Activated naive CD4-positive, alpha-beta T cell treated with anti-CD3 and anti-CD28 coated beads, Interleukin-2, amount 50 U/mL, for 24 hours (primary cell): ENCODE measurements at regions not wholly inside any gene's neighbourhood (a gene's known extent, or its start where the extent isn't known, plus 50 kb on each side); places are given as distances from the start of the nearest gene placed in this dataset.

Experiments
- H3K27ac Mint-ChIP-seq: one replicate; pipeline ENCODE4 v1.8.0; 2021; ENCODE audit warnings: mild to moderate bottlenecking, mixed read lengths
- H3K27me3 Mint-ChIP-seq: one replicate; pipeline ENCODE4 v1.8.0; 2021; ENCODE audit warnings: mixed read lengths
- H3K36me3 Mint-ChIP-seq: one replicate; pipeline ENCODE4 v1.8.0; 2021; ENCODE audit warnings: mixed read lengths
- H3K4me1 Mint-ChIP-seq: one replicate; pipeline ENCODE4 v1.8.0; 2021; ENCODE audit warnings: mixed read lengths
- H3K4me3 Mint-ChIP-seq: one replicate; pipeline ENCODE4 v1.8.0; 2021; ENCODE audit warnings: mild to moderate bottlenecking, mixed read lengths
- H3K9me3 Mint-ChIP-seq: one replicate; pipeline ENCODE4 v1.8.0; 2021; ENCODE audit warnings: mixed read lengths

- Mint-ChIP-seq H3K27me3 (peaks cover 3% of the 10 kb centered on the region), H3K36me3 (no peaks in the 10 kb centered on the region), H3K4me3 (no peak overlapping the region), H3K9me3 (no peaks in the 10 kb centered on the region), H3K4me1 (no peaks in the 10 kb centered on the region), H3K27ac (no peak overlapping the region)
Observed at GRCh38 chr9:126096340-126096739, 230.3 kb upstream of the MVB12B start.

- Mint-ChIP-seq H3K4me3 (no peak overlapping the region), H3K4me1 (no peaks in the 10 kb centered on the region), H3K36me3 (no peaks in the 10 kb centered on the region), H3K27ac (no peak overlapping the region), H3K9me3 (no peaks in the 10 kb centered on the region), H3K27me3 (peaks cover 3% of the 10 kb centered on the region)
Observed at GRCh38 chr9:126097679-126098078, 228.9 kb upstream of the MVB12B start.

- Mint-ChIP-seq H3K4me3 (no peak overlapping the region), H3K36me3 (no peaks in the 10 kb centered on the region), H3K4me1 (no peaks in the 10 kb centered on the region), H3K27ac (no peak overlapping the region), H3K9me3 (no peaks in the 10 kb centered on the region), H3K27me3 (peaks cover 4% of the 10 kb centered on the region)
Observed at GRCh38 chr9:126106404-126106803, 220.2 kb upstream of the MVB12B start.

GRCh38 chr9:126107693-126108092, 218.9 kb upstream of the MVB12B start:
- peaks cover 4% of the 10 kb centered on the region for H3K27me3 Mint-ChIP-seq
- no peaks in the 10 kb centered on the region for H3K9me3 Mint-ChIP-seq

GRCh38 chr9:126108240-126108639, 218.4 kb upstream of the MVB12B start:
- Mint-ChIP-seq H3K9me3 (no peaks in the 10 kb centered on the region), H3K27ac (no peak overlapping the region), H3K4me3 (no peak overlapping the region), H3K4me1 (no peaks in the 10 kb centered on the region), H3K36me3 (no peaks in the 10 kb centered on the region), H3K27me3 (peaks cover 4% of the 10 kb centered on the region)

More at GRCh38 chr9:126107693-126108092, 218.9 kb upstream of the MVB12B start:
- Mint-ChIP-seq H3K36me3 (no peaks in the 10 kb centered on the region), H3K27ac (no peak overlapping the region), H3K4me3 (no peak overlapping the region), H3K4me1 (no peaks in the 10 kb centered on the region)

- no peak overlapping the region for H3K27ac Mint-ChIP-seq
Observed at GRCh38 chr9:126109575-126109974, 217.1 kb upstream of the MVB12B start.

GRCh38 chr9:126111556-126111955, 215.1 kb upstream of the MVB12B start:
- H3K4me3 Mint-ChIP-seq: no peak overlapping the region
- H3K4me1 Mint-ChIP-seq: no peaks in the 10 kb centered on the region
- H3K36me3 Mint-ChIP-seq: no peaks in the 10 kb centered on the region
- peaks cover 6% of the 10 kb centered on the region for H3K27me3 Mint-ChIP-seq
- no peaks in the 10 kb centered on the region for H3K9me3 Mint-ChIP-seq
- no peak overlapping the region for H3K27ac Mint-ChIP-seq

More at GRCh38 chr9:126109575-126109974, 217.1 kb upstream of the MVB12B start:
- H3K9me3 Mint-ChIP-seq: no peaks in the 10 kb centered on the region
- H3K36me3 Mint-ChIP-seq: no peaks in the 10 kb centered on the region
- peaks cover 6% of the 10 kb centered on the region for H3K27me3 Mint-ChIP-seq
- H3K4me1 Mint-ChIP-seq: no peaks in the 10 kb centered on the region
- no peak overlapping the region for H3K4me3 Mint-ChIP-seq

GRCh38 chr9:126112135-126112720, 214.4 kb upstream of the MVB12B start:
- Mint-ChIP-seq H3K27ac (no peak overlapping the region), H3K27me3 (peaks cover 4% of the 10 kb centered on the region), H3K4me1 (no peaks in the 10 kb centered on the region), H3K9me3 (no peaks in the 10 kb centered on the region), H3K4me3 (no peak overlapping the region), H3K36me3 (no peaks in the 10 kb centered on the region)

GRCh38 chr9:126113176-126113575, 213.5 kb upstream of the MVB12B start:
- no peak overlapping the region for H3K27ac Mint-ChIP-seq
- no peaks in the 10 kb centered on the region for H3K9me3 Mint-ChIP-seq
- no peaks in the 10 kb centered on the region for H3K36me3 Mint-ChIP-seq
- no peak overlapping the region for H3K4me3 Mint-ChIP-seq
- H3K27me3 Mint-ChIP-seq: peaks cover 5% of the 10 kb centered on the region
- H3K4me1 Mint-ChIP-seq: no peaks in the 10 kb centered on the region

GRCh38 chr9:126113756-126114408, 212.7 kb upstream of the MVB12B start:
- H3K27me3 Mint-ChIP-seq: peaks cover 4% of the 10 kb centered on the region
- H3K27ac Mint-ChIP-seq: no peak overlapping the region
- no peaks in the 10 kb centered on the region for H3K4me1 Mint-ChIP-seq
- no peaks in the 10 kb centered on the region for H3K9me3 Mint-ChIP-seq
- H3K36me3 Mint-ChIP-seq: no peaks in the 10 kb centered on the region
- H3K4me3 Mint-ChIP-seq: no peak overlapping the region

- Mint-ChIP-seq H3K36me3 (no peaks in the 10 kb centered on the region), H3K9me3 (no peaks in the 10 kb centered on the region), H3K27ac (no peak overlapping the region), H3K27me3 (peaks cover 4% of the 10 kb centered on the region), H3K4me3 (no peak overlapping the region), H3K4me1 (no peaks in the 10 kb centered on the region)
Observed at GRCh38 chr9:126114409-126114760, 212.2 kb upstream of the MVB12B start.

GRCh38 chr9:126114850-126115460, 211.7 kb upstream of the MVB12B start:
- H3K4me1 Mint-ChIP-seq: no peaks in the 10 kb centered on the region
- H3K27ac Mint-ChIP-seq: peak overlapping the region; percentile 51
- no peak overlapping the region for H3K4me3 Mint-ChIP-seq
- peaks cover 4% of the 10 kb centered on the region for H3K27me3 Mint-ChIP-seq
- no peaks in the 10 kb centered on the region for H3K36me3 Mint-ChIP-seq
- no peaks in the 10 kb centered on the region for H3K9me3 Mint-ChIP-seq

- Mint-ChIP-seq H3K27ac (no peak overlapping the region), H3K9me3 (no peaks in the 10 kb centered on the region), H3K4me3 (no peak overlapping the region), H3K4me1 (no peaks in the 10 kb centered on the region), H3K36me3 (no peaks in the 10 kb centered on the region), H3K27me3 (peaks cover 4% of the 10 kb centered on the region)
Observed at GRCh38 chr9:126116351-126117157, 210.1 kb upstream of the MVB12B start.

- Mint-ChIP-seq H3K4me1 (no peaks in the 10 kb centered on the region), H3K36me3 (no peaks in the 10 kb centered on the region), H3K27me3 (peaks cover 6% of the 10 kb centered on the region), H3K27ac (no peak overlapping the region), H3K4me3 (no peak overlapping the region), H3K9me3 (no peaks in the 10 kb centered on the region)
Observed at GRCh38 chr9:126117158-126117425, 209.5 kb upstream of the MVB12B start.

- Mint-ChIP-seq H3K9me3 (no peaks in the 10 kb centered on the region), H3K27ac (no peak overlapping the region), H3K4me3 (no peak overlapping the region), H3K36me3 (no peaks in the 10 kb centered on the region), H3K4me1 (no peaks in the 10 kb centered on the region), H3K27me3 (peaks cover 6% of the 10 kb centered on the region)
Observed at GRCh38 chr9:126117631-126118030, 209.0 kb upstream of the MVB12B start.

- peaks cover 14% of the 10 kb centered on the region for H3K27me3 Mint-ChIP-seq
- no peaks in the 10 kb centered on the region for H3K9me3 Mint-ChIP-seq
- H3K4me3 Mint-ChIP-seq: no peak overlapping the region
- H3K4me1 Mint-ChIP-seq: no peaks in the 10 kb centered on the region
- H3K27ac Mint-ChIP-seq: no peak overlapping the region
- no peaks in the 10 kb centered on the region for H3K36me3 Mint-ChIP-seq
Observed at GRCh38 chr9:126119731-126120130, 206.9 kb upstream of the MVB12B start.
